Trophoblast cell (in vitro differentiated cells and primary cell): ENCODE measurements at regions not wholly inside any gene's neighbourhood (a gene's known extent, or its start where the extent isn't known, plus 50 kb on each side); places are given as distances from the start of the nearest gene placed in this dataset.

ENCODE experiments used
- DNase-seq, 2 donors: peaks; one replicate each; pipeline ENCODE4 v3.0.0-alpha.2; 2016
- H2AFZ ChIP-seq: 2 replicates; pipeline ENCODE4 v1.6.1; 2013; ENCODE audit warnings: low read length, moderate library complexity, mild to moderate bottlenecking; ENCODE audit not compliant: insufficient read depth, poor library complexity
- H2AK5ac ChIP-seq: 2 replicates; pipeline ENCODE4 v1.6.1; 2013; ENCODE audit warnings: mild to moderate bottlenecking, low read length
- H2BK120ac ChIP-seq: 2 replicates; pipeline ENCODE4 v1.6.1; 2013; ENCODE audit warnings: low read length, mild to moderate bottlenecking, moderate library complexity; ENCODE audit not compliant: insufficient read depth, poor library complexity
- H2BK12ac ChIP-seq: 2 replicates; pipeline ENCODE4 v1.6.1; 2013; ENCODE audit warnings: mild to moderate bottlenecking, low read length, moderate library complexity
- H2BK5ac ChIP-seq: 2 replicates; pipeline ENCODE4 v1.6.1; 2013; ENCODE audit warnings: low read length, low read depth, moderate library complexity, mild to moderate bottlenecking; ENCODE audit not compliant: poor library complexity
- H3K14ac ChIP-seq: 2 replicates; pipeline ENCODE4 v1.6.1; 2013; ENCODE audit warnings: mild to moderate bottlenecking, low read length
- H3K18ac ChIP-seq: 2 replicates; pipeline ENCODE4 v1.6.1; 2013; ENCODE audit warnings: mild to moderate bottlenecking, low read length
- H3K23ac ChIP-seq: 2 replicates; pipeline ENCODE4 v1.6.1; 2013; ENCODE audit warnings: low read length
- H3K27ac ChIP-seq: 2 replicates; pipeline ENCODE4 v1.5.1; 2013; ENCODE audit warnings: low read depth, mild to moderate bottlenecking, inconsistent platforms, low read length, moderate library complexity
- H3K27me3 ChIP-seq: 2 replicates; pipeline ENCODE4 v1.6.1; 2013; ENCODE audit warnings: inconsistent platforms, mild to moderate bottlenecking, low read length, moderate library complexity; ENCODE audit not compliant: insufficient read depth
- H3K36me3 ChIP-seq, 2 experiments: 1 replicate in 1 of 2; 2 replicates in 1 of 2; pipeline ENCODE4 v1.6.1; 2013; ENCODE audit warnings: low read length in 2 of 2, mild to moderate bottlenecking in 2 of 2, moderate library complexity in 1 of 2; ENCODE audit not compliant: insufficient read depth in 2 of 2, control insufficient read depth in 1 of 2
- H3K4ac ChIP-seq: 2 replicates; pipeline ENCODE4 v1.6.1; 2013; ENCODE audit warnings: low read depth, mild to moderate bottlenecking, low read length, moderate library complexity
- H3K4me1 ChIP-seq, 2 experiments: 1 replicate in 1 of 2; 2 replicates in 1 of 2; pipeline ENCODE4 v1.6.1; 2013; ENCODE audit warnings: low read length in 2 of 2, mild to moderate bottlenecking in 2 of 2, moderate library complexity in 1 of 2; ENCODE audit not compliant: insufficient read depth in 2 of 2, control insufficient read depth in 1 of 2
- H3K4me2 ChIP-seq: 2 replicates; pipeline ENCODE4 v1.6.1; 2013; ENCODE audit warnings: inconsistent platforms, mild to moderate bottlenecking, low read length, moderate library complexity
- H3K4me3 ChIP-seq: 2 replicates; pipeline ENCODE4 v1.5.1; 2013; ENCODE audit warnings: mild to moderate bottlenecking, low read depth, low read length, inconsistent platforms
- H3K79me1 ChIP-seq: one replicate; pipeline ENCODE4 v1.6.1; 2013; ENCODE audit warnings: low read length
- H3K79me2 ChIP-seq: 2 replicates; pipeline ENCODE4 v1.6.1; 2013; ENCODE audit warnings: low read length, mild to moderate bottlenecking; ENCODE audit not compliant: control insufficient read depth, insufficient read depth, poor library complexity
- H3K9ac ChIP-seq: 2 replicates; pipeline ENCODE4 v1.6.1; 2013; ENCODE audit warnings: mild to moderate bottlenecking, low read length
- H3K9me3 ChIP-seq: 2 replicates; pipeline ENCODE4 v1.6.1; 2013; ENCODE audit warnings: low read depth, mild to moderate bottlenecking, control low read depth, inconsistent platforms, low read length; ENCODE audit not compliant: insufficient read depth
- H4K12ac ChIP-seq: 2 replicates; pipeline ENCODE4 v1.6.1; 2013; ENCODE audit warnings: low read depth, mild to moderate bottlenecking, low read length, moderate library complexity
- H4K8ac ChIP-seq: 2 replicates; pipeline ENCODE4 v1.6.1; 2013; ENCODE audit warnings: low read depth, mild to moderate bottlenecking, low read length, moderate library complexity
- H4K91ac ChIP-seq: one replicate; pipeline ENCODE4 v1.6.1; 2013; ENCODE audit warnings: low read depth, mild to moderate bottlenecking, low read length, moderate library complexity
- WGBS: extraction: QIAGEN DNeasy Blood & Tissue Kit; methylation state at CpG from one replicate; pipeline ENCODE4 v1.1.7; 2013; ENCODE audit warnings: missing lambda C conversion rate; ENCODE audit not compliant: insufficient read length, insufficient coverage; ENCODE audit errors: extremely low coverage; 5-methylcytosine and 5-hydroxymethylcytosine counted together

- Histone ChIP-seq H3K23ac (no peak overlapping the region), H2AK5ac (no peak overlapping the region), H3K18ac (no peak overlapping the region), H4K12ac (no peak overlapping the region), H3K27ac (no peak overlapping the region), H2BK12ac (no peak overlapping the region), H2BK5ac (no peak overlapping the region), H3K4me2 (no peak overlapping the region), H3K79me2 (no peaks in the 10 kb centered on the region), H3K9ac (no peak overlapping the region), H3K4me1 (no peaks in the 10 kb centered on the region), H3K79me1 (no peaks in the 10 kb centered on the region), H3K14ac (no peak overlapping the region), H3K4ac (no peak overlapping the region), H4K91ac (no peak overlapping the region), H4K8ac (no peak overlapping the region), H3K36me3 (no peaks in the 10 kb centered on the region), H2AFZ (no peak overlapping the region), H3K27me3 (no peaks in the 10 kb centered on the region), H3K4me3 (no peak overlapping the region), H2BK120ac (no peak overlapping the region), H3K9me3 (peaks cover 2% of the 10 kb centered on the region)
- no CpG with 5 or more reads among the region's 8 CpGs for WGBS
- no peak for DNase-seq
Observed at GRCh38 chr15:31554261-31554660, 227.6 kb downstream of the KLF13 start.

- Histone ChIP-seq H3K23ac (no peak overlapping the region), H4K91ac (no peak overlapping the region), H2BK12ac (no peak overlapping the region), H2AK5ac (no peak overlapping the region), H3K4me3 (no peak overlapping the region), H3K4ac (no peak overlapping the region), H3K4me1 (no peaks in the 10 kb centered on the region), H2BK5ac (no peak overlapping the region), H4K12ac (no peak overlapping the region), H3K9me3 (peaks cover 2% of the 10 kb centered on the region), H4K8ac (no peak overlapping the region), H2BK120ac (no peak overlapping the region), H3K27me3 (no peaks in the 10 kb centered on the region), H3K18ac (no peak overlapping the region), H3K4me2 (no peak overlapping the region), H3K27ac (no peak overlapping the region), H3K9ac (no peak overlapping the region), H3K36me3 (no peaks in the 10 kb centered on the region), H3K79me1 (no peaks in the 10 kb centered on the region), H3K14ac (no peak overlapping the region), H2AFZ (no peak overlapping the region), H3K79me2 (no peaks in the 10 kb centered on the region)
- no peak for DNase-seq
- WGBS: no CpG with 5 or more reads among the region's 3 CpGs
Observed at GRCh38 chr15:31555022-31555421, 228.4 kb downstream of the KLF13 start.

GRCh38 chr15:31556494-31557150 lies 230.0 kb downstream of the KLF13 start:
- H3K18ac ChIP-seq: no peak overlapping the region
- H3K4ac ChIP-seq: no peak overlapping the region
- no CpG with 5 or more reads among the region's 9 CpGs for WGBS
- no peaks in the 10 kb centered on the region for H3K4me1 ChIP-seq
- no peak overlapping the region for H4K8ac ChIP-seq
- no peak overlapping the region for H3K4me2 ChIP-seq
- H3K27me3 ChIP-seq: no peaks in the 10 kb centered on the region
- H2BK12ac ChIP-seq: no peak overlapping the region
- no peak overlapping the region for H3K4me3 ChIP-seq
- H3K14ac ChIP-seq: no peak overlapping the region
- H3K23ac ChIP-seq: no peak overlapping the region
- H4K91ac ChIP-seq: no peak overlapping the region
- no peak overlapping the region for H3K9ac ChIP-seq
- no peak overlapping the region for H2BK5ac ChIP-seq
- no peaks in the 10 kb centered on the region for H3K79me1 ChIP-seq
- H4K12ac ChIP-seq: no peak overlapping the region
- H2BK120ac ChIP-seq: no peak overlapping the region
- no peak overlapping the region for H2AK5ac ChIP-seq
- H3K79me2 ChIP-seq: no peaks in the 10 kb centered on the region
- no peak overlapping the region for H3K27ac ChIP-seq
- no peaks in the 10 kb centered on the region for H3K36me3 ChIP-seq
- no peak overlapping the region for H2AFZ ChIP-seq
- DNase-seq: no peak
- peaks cover 2% of the 10 kb centered on the region for H3K9me3 ChIP-seq

GRCh38 chr15:31557899-31558298 lies 231.3 kb downstream of the KLF13 start:
- no peak for DNase-seq

More at GRCh38 chr15:31557899-31558298, 231.3 kb downstream of the KLF13 start:
- WGBS: no CpG with 5 or more reads among the region's 7 CpGs
- H3K27ac ChIP-seq: no peak overlapping the region
- no peak overlapping the region for H2AK5ac ChIP-seq
- no peaks in the 10 kb centered on the region for H3K79me2 ChIP-seq
- H3K18ac ChIP-seq: no peak overlapping the region
- no peak overlapping the region for H2AFZ ChIP-seq
- no peak overlapping the region for H2BK12ac ChIP-seq
- no peak overlapping the region for H4K91ac ChIP-seq
- H3K4me3 ChIP-seq: no peak overlapping the region
- no peak overlapping the region for H4K8ac ChIP-seq
- H3K36me3 ChIP-seq: no peaks in the 10 kb centered on the region
- H2BK120ac ChIP-seq: no peak overlapping the region
- no peaks in the 10 kb centered on the region for H3K4me1 ChIP-seq
- H3K14ac ChIP-seq: no peak overlapping the region
- H3K23ac ChIP-seq: no peak overlapping the region
- no peak overlapping the region for H3K4me2 ChIP-seq
- no peaks in the 10 kb centered on the region for H3K27me3 ChIP-seq
- no peak overlapping the region for H2BK5ac ChIP-seq
- H3K79me1 ChIP-seq: no peaks in the 10 kb centered on the region
- H3K4ac ChIP-seq: no peak overlapping the region
- no peak overlapping the region for H4K12ac ChIP-seq
- H3K9me3 ChIP-seq: peaks cover 2% of the 10 kb centered on the region
- no peak overlapping the region for H3K9ac ChIP-seq
